Endodermal cell (in vitro differentiated cells): ENCODE measurements at regions not wholly inside any gene's neighbourhood (a gene's known extent, or its start where the extent isn't known, plus 50 kb on each side); places are given as distances from the start of the nearest gene placed in this dataset.
"Not testable (repeated sequence)": the region's sequence is repeated elsewhere in the genome, so short reads cannot be mapped to it uniquely, and the experiment has no call there.

Source experiments
- DNase-seq: peaks from one replicate; pipeline ENCODE4 v3.0.0-alpha.2; 2017
- H3K27ac ChIP-seq: 2 replicates; pipeline ENCODE4 v1.5.1; 2013; ENCODE audit warnings: mild to moderate bottlenecking, low read depth, low read length, moderate library complexity
- H3K27me3 ChIP-seq: 2 replicates; pipeline ENCODE4 v1.6.1; 2013; ENCODE audit warnings: mild to moderate bottlenecking, low read length, moderate library complexity; ENCODE audit not compliant: insufficient read depth, control insufficient read depth, poor library complexity, severe bottlenecking
- H3K36me3 ChIP-seq: 2 replicates; pipeline ENCODE4 v1.7.0; 2013; ENCODE audit warnings: mild to moderate bottlenecking, low read length, moderate library complexity; ENCODE audit not compliant: control insufficient read depth, insufficient read depth
- H3K4me1 ChIP-seq: one replicate; pipeline ENCODE4 v1.7.0; 2013; ENCODE audit warnings: low read length; ENCODE audit not compliant: control insufficient read depth, insufficient read depth
- H3K4me3 ChIP-seq: 2 replicates; pipeline ENCODE4 v1.5.1; 2013; ENCODE audit warnings: mild to moderate bottlenecking, low read length, moderate library complexity
- H3K9ac ChIP-seq: 2 replicates; pipeline ENCODE4 v1.6.1; 2013; ENCODE audit warnings: mild to moderate bottlenecking, low read length, moderate library complexity; ENCODE audit not compliant: poor library complexity, severe bottlenecking; ENCODE audit errors: extremely low read depth
- H3K9me3 ChIP-seq: 2 replicates; pipeline ENCODE4 v1.6.1; 2013; ENCODE audit warnings: mild to moderate bottlenecking, low read length, moderate library complexity; ENCODE audit not compliant: control insufficient read depth
- H3K27ac Mint-ChIP-seq: 2 replicates; pipeline ENCODE4 v1.8.0; 2020; ENCODE audit warnings: mixed read lengths
- H3K27me3 Mint-ChIP-seq: 2 replicates; pipeline ENCODE4 v1.8.0; 2021; ENCODE audit warnings: mild to moderate bottlenecking, mixed read lengths; ENCODE audit not compliant: insufficient read depth
- H3K36me3 Mint-ChIP-seq: 2 replicates; pipeline ENCODE4 v1.8.0; 2020; ENCODE audit warnings: low read depth, mixed read lengths
- H3K4me1 Mint-ChIP-seq: 2 replicates; pipeline ENCODE4 v1.8.0; 2020; ENCODE audit warnings: mixed read lengths
- H3K4me3 Mint-ChIP-seq: 2 replicates; pipeline ENCODE4 v1.8.0; 2020; ENCODE audit warnings: mild to moderate bottlenecking, moderate library complexity, mixed read lengths
- H3K9me3 Mint-ChIP-seq: 2 replicates; pipeline ENCODE4 v1.8.0; 2020; ENCODE audit warnings: mild to moderate bottlenecking, mixed read lengths
- WGBS, 2 experiments: methylation state at CpG; one replicate each; pipeline versions ENCODE4 v1.1.5 to v1.1.7; 2013; ENCODE audit warnings: missing lambda C conversion rate in 2 of 2, mixed read lengths in 1 of 2; ENCODE audit not compliant: insufficient coverage in 1 of 2, insufficient read length in 1 of 2; 5-methylcytosine and 5-hydroxymethylcytosine counted together
- TF ChIP-seq, protein P1 (sequence below): fragments of 200-600 bp; sonication (generic); conservative IDR thresholded peaks from 2 replicates; pipeline ENCODE4 v1.5.0; 2021; ENCODE audit warnings: antibody characterized with exemption, mild to moderate bottlenecking

DNA sequence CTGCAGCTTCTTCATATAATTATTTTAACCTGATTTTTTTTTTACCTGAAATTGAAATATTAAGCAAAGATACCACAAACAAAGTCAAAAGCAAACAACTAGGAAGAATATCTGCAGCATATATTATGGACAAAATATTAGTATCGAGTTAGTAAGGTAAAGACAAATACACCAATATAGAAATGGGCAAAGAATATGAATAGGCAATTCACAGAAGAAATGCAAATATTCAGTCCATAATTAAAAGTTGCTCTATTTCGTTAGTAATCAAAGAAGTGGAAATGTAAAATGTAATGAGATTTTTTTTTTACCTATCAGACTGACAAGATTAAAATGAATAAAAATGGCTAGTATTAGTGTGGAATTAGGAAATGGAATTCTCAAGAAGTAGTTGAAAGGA is 121.5 kb downstream of the CD83 start:
- no peaks in the 10 kb centered on the region for H3K36me3 ChIP-seq
- WGBS, 2 experiments = 100% methylated on average over 2 of the region's 2 CpGs; no CpG with 5 or more reads in 1 of the 2 experiments
- H3K27me3 Mint-ChIP-seq = peaks cover 5% of the 10 kb centered on the region

DNA sequence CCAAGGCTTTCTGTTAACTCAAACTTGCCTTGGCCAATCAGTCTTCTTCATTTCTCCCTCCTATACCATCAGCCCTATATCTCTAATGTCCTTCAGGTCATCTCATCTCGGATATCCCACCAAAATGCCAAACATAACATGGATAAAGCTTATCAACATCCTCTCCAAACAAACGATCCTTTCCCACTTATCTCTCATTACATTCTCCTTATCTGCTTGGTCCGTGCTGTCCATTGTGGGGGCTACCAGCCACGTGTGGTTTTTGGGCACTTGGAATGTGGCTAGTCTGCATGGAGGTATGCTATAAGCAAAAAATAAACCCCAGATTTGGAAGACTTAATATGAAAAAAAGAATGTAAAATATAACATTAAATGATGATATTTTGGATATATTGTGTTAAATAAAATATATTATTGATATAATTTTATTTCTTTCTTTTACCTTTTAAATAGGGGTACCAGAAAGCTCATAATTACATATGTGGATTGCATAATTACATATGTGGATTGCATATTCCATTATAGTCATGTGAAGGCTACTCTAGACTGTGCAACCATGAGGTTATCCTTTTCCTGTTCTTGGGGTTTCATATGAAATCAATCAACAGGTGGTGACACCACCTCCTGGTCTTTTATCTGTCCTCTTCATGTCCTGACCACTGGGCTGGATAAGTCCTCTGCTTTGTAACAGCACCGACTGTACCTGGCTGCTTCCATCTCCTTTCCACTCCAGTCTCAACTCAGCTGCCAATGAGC is 123.0 kb downstream of the CD83 start:
- peaks cover 2% of the 10 kb centered on the region for H3K4me1 ChIP-seq
- Mint-ChIP-seq H3K27ac (no peak overlapping the region), H3K4me1 (peaks cover 31% of the 10 kb centered on the region), H3K27me3 (peaks cover 2% of the 10 kb centered on the region), H3K9me3 (peaks cover 17% of the 10 kb centered on the region), H3K36me3 (no peaks in the 10 kb centered on the region), H3K4me3 (no peak overlapping the region)
- TF ChIP-seq, protein P1, sequence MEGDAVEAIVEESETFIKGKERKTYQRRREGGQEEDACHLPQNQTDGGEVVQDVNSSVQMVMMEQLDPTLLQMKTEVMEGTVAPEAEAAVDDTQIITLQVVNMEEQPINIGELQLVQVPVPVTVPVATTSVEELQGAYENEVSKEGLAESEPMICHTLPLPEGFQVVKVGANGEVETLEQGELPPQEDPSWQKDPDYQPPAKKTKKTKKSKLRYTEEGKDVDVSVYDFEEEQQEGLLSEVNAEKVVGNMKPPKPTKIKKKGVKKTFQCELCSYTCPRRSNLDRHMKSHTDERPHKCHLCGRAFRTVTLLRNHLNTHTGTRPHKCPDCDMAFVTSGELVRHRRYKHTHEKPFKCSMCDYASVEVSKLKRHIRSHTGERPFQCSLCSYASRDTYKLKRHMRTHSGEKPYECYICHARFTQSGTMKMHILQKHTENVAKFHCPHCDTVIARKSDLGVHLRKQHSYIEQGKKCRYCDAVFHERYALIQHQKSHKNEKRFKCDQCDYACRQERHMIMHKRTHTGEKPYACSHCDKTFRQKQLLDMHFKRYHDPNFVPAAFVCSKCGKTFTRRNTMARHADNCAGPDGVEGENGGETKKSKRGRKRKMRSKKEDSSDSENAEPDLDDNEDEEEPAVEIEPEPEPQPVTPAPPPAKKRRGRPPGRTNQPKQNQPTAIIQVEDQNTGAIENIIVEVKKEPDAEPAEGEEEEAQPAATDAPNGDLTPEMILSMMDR = no peak
- no peak overlapping the region for H3K4me3 ChIP-seq
- H3K27me3 ChIP-seq = no peaks in the 10 kb centered on the region
- 77% methylated on average over 3 to 5 of the region's 5 CpGs for WGBS, 2 experiments
- peaks cover 30% of the 10 kb centered on the region for H3K9me3 ChIP-seq
- H3K9ac ChIP-seq = no peak overlapping the region
- H3K36me3 ChIP-seq = no peaks in the 10 kb centered on the region
- H3K27ac ChIP-seq = no peak overlapping the region
- no peak for DNase-seq

More for the DNA sequence above, 121.5 kb downstream of the CD83 start:
- DNase-seq = no peak
- peaks cover 30% of the 10 kb centered on the region for H3K9me3 ChIP-seq
- TF ChIP-seq, protein P1 = no peak
- no peaks in the 10 kb centered on the region for H3K27me3 ChIP-seq
- Mint-ChIP-seq H3K9me3 (peaks cover 17% of the 10 kb centered on the region), H3K36me3 (no peaks in the 10 kb centered on the region), H3K27ac (no peak overlapping the region), H3K4me1 (peaks cover 31% of the 10 kb centered on the region), H3K4me3 (no peak overlapping the region)
- no peak overlapping the region for H3K4me3 ChIP-seq
- H3K9ac ChIP-seq = no peak overlapping the region
- H3K27ac ChIP-seq = no peak overlapping the region
- H3K4me1 ChIP-seq = peaks cover 2% of the 10 kb centered on the region

DNA sequence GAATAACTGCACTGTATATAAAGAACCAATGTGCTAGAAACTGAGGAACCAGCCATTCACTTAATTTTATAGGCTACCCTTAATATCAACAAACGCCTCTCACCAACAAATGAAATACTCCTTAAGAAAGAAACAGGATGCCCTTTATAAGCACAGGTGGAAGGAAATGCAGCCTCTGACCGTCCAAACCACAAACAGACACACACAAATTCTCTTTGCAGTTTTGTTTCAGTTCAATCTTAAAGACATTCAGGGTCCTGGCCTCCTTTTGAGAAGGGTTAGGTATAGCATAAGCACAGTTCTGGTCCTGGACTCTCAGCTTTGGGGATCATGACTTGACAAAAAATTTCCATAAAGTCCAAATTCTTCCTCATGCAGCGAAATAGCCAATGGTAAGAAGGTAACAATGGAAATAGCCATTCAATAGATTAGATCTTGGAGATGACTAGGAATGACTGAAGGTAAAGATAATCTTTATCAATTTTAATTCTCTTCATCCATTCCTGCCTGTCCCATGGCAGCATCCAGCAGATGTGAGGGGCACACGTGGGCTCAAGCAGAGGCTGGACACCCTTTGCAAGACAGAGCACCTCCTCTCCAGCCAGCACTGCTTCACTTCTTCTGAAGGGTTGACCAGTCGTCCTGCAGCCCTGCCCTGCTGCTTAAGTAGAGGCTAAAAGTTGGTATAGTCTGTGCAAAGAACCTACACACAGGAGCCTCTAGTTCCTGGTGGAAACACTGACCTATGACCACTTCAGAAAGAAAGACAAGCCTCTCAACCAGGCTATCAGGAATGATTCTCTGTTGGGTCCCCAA is 123.9 kb downstream of the CD83 start:
- TF ChIP-seq, protein P1 = no peak
- peaks cover 17% of the 10 kb centered on the region for H3K9me3 Mint-ChIP-seq
- Histone ChIP-seq H3K4me1 (peaks cover 2% of the 10 kb centered on the region), H3K9me3 (peaks cover 30% of the 10 kb centered on the region), H3K4me3 (no peak overlapping the region), H3K27ac (no peak overlapping the region), H3K9ac (no peak overlapping the region), H3K27me3 (no peaks in the 10 kb centered on the region), H3K36me3 (no peaks in the 10 kb centered on the region)
- H3K36me3 Mint-ChIP-seq = no peaks in the 10 kb centered on the region
- no peak overlapping the region for H3K4me3 Mint-ChIP-seq
- peaks cover 24% of the 10 kb centered on the region for H3K4me1 Mint-ChIP-seq
- WGBS, 2 experiments = 93 to 100% methylated on average over 1 to 5 of the region's 5 CpGs
- DNase-seq = no peak
- no peaks in the 10 kb centered on the region for H3K27me3 Mint-ChIP-seq
- H3K27ac Mint-ChIP-seq = no peak overlapping the region

DNA sequence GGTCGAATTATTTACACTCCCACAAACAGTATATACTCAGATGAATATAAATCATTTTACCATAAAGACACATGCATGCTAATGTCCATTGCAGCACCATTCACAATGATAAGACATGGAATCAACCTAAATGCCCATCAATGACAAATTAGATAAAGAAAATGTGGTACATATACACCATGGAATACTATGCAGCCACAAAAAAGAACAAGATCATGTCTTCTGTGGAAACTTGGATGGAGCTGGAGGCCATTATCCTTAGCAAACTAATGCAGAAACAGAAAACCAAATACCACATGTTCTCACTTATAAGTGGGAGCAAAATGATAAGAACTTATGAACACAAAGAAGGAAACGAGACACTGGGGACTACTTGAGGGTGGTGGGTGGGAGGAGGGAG is 125.3 kb downstream of the CD83 start:
- not testable (repeated sequence) for H3K4me3 Mint-ChIP-seq, DNase-seq, H3K36me3 Mint-ChIP-seq, H3K4me3 ChIP-seq, H3K4me1 ChIP-seq, H3K9ac ChIP-seq, H3K27me3 ChIP-seq, H3K27ac Mint-ChIP-seq, H3K27ac ChIP-seq, H3K36me3 ChIP-seq, H3K27me3 Mint-ChIP-seq
- Mint-ChIP-seq H3K4me1 (peaks cover 21% of the 10 kb centered on the region), H3K9me3 (peaks cover 17% of the 10 kb centered on the region)
- WGBS, 2 experiments = 86 to 91% methylated on average over 1 to 2 of the region's 2 CpGs
- peaks cover 30% of the 10 kb centered on the region for H3K9me3 ChIP-seq
